ENCODE measurements at regions not wholly inside any gene's neighbourhood (a gene's known extent, or its start where the extent isn't known, plus 50 kb on each side); places are given as distances from the start of the nearest gene placed in this dataset.

GRCh38 chr20:11013801-11014200 lies 340.0 kb upstream of the JAG1 start:
- Histone ChIP-seq H3K4me3 (no peak overlapping the region), H3K9me3 (replicated peaks) (no peaks in the 10 kb centered on the region), H3K27me3 (ENCODE audit: low read depth) (no peaks in the 10 kb centered on the region), H3K27ac (replicated peaks) (peak overlapping the region; percentile 74), H3K36me3 (no peaks in the 10 kb centered on the region), H3K4me1 (peaks cover 11% of the 10 kb centered on the region)
- TF ChIP-seq CTCF (IDR thresholded peaks at IDR 0.05; ENCODE audit: borderline replicate concordance): no peak
- no peak for DNase-seq
- intact Hi-C loops (cut with micrococcal nuclease): no loop called here

GRCh38 chr20:11015440-11015839 lies 341.6 kb upstream of the JAG1 start:
- Histone ChIP-seq H3K36me3 (no peaks in the 10 kb centered on the region), H3K27me3 (ENCODE audit: low read depth) (no peaks in the 10 kb centered on the region), H3K27ac (replicated peaks) (no peak overlapping the region), H3K9me3 (replicated peaks) (no peaks in the 10 kb centered on the region), H3K4me1 (peaks cover 11% of the 10 kb centered on the region), H3K4me3 (no peak overlapping the region)
- DNase-seq: no peak
- intact Hi-C loops (cut with micrococcal nuclease): no loop called here
- TF ChIP-seq CTCF (IDR thresholded peaks at IDR 0.05; ENCODE audit: borderline replicate concordance): no peak

- no peak for TF ChIP-seq CTCF (IDR thresholded peaks at IDR 0.05; ENCODE audit: borderline replicate concordance)
- Histone ChIP-seq H3K27ac (replicated peaks) (no peak overlapping the region), H3K9me3 (replicated peaks) (no peaks in the 10 kb centered on the region), H3K36me3 (no peaks in the 10 kb centered on the region), H3K27me3 (ENCODE audit: low read depth) (no peaks in the 10 kb centered on the region), H3K4me1 (peaks cover 11% of the 10 kb centered on the region), H3K4me3 (no peak overlapping the region)
- no peak for DNase-seq
- intact Hi-C loops (cut with micrococcal nuclease): no loop called here
These were observed 343.6 kb upstream of the JAG1 start for GRCh38 chr20:11017446-11017845.

GRCh38 chr20:11018668-11019170 lies 344.9 kb upstream of the JAG1 start:
- DNase-seq: no peak
- peaks cover 7% of the 10 kb centered on the region for H3K4me1 ChIP-seq
- H3K36me3 ChIP-seq: no peaks in the 10 kb centered on the region
- no peak overlapping the region for H3K27ac ChIP-seq (replicated peaks)
- H3K27me3 ChIP-seq (ENCODE audit: low read depth): no peaks in the 10 kb centered on the region
- no peak for TF ChIP-seq CTCF (IDR thresholded peaks at IDR 0.05; ENCODE audit: borderline replicate concordance)
- intact Hi-C loops (cut with micrococcal nuclease): no loop called here
- no peak overlapping the region for H3K4me3 ChIP-seq
- peaks cover 2% of the 10 kb centered on the region for H3K9me3 ChIP-seq (replicated peaks)

- Histone ChIP-seq H3K4me3 (no peak overlapping the region), H3K4me1 (no peaks in the 10 kb centered on the region), H3K27me3 (ENCODE audit: low read depth) (no peaks in the 10 kb centered on the region), H3K27ac (replicated peaks) (no peak overlapping the region), H3K36me3 (no peaks in the 10 kb centered on the region), H3K9me3 (replicated peaks) (peaks cover 12% of the 10 kb centered on the region)
- no peak for TF ChIP-seq CTCF (IDR thresholded peaks at IDR 0.05; ENCODE audit: borderline replicate concordance)
- no peak for DNase-seq
- intact Hi-C loops (cut with micrococcal nuclease): no loop called here
These were observed 346.9 kb upstream of the JAG1 start for GRCh38 chr20:11020712-11021111.

- H3K4me1 ChIP-seq: no peaks in the 10 kb centered on the region
- TF ChIP-seq CTCF (IDR thresholded peaks at IDR 0.05; ENCODE audit: borderline replicate concordance): no peak
- no peaks in the 10 kb centered on the region for H3K36me3 ChIP-seq
- H3K4me3 ChIP-seq: no peak overlapping the region
- H3K27me3 ChIP-seq (ENCODE audit: low read depth): no peaks in the 10 kb centered on the region
- H3K27ac ChIP-seq (replicated peaks): no peak overlapping the region
- intact Hi-C loops (cut with micrococcal nuclease): no loop called here
- no peak for DNase-seq
- H3K9me3 ChIP-seq (replicated peaks): peaks cover 21% of the 10 kb centered on the region
These were observed 353.4 kb upstream of the JAG1 start for GRCh38 chr20:11027224-11027623.
